ENCODE measurements at regions not wholly inside any gene's neighbourhood (a gene's known extent, or its start where the extent isn't known, plus 50 kb on each side); places are given as distances from the start of the nearest gene placed in this dataset.

DNA sequence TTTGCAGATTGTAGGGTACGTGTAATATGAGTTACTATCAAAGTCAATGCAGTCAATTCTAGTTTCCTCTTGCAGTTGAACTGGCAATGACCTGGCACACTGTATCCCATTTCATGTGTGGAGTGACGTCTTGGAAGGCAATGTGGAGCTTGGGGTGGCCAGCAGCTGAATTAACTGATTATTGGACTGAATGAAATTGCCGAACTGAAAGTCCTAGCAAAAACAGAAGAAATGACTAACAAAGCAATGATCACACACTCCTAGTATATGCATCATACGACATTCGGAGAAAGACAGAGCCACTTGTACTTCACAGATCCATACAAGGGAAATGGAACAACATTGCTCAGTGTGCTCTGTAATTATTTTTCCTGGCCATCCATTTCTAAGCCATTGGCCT is 259.1 kb upstream of the DAPK1 start:
- Histone ChIP-seq H4K91ac (ENCODE audit: low read depth, low read length, poor library complexity) (no peak overlapping the region), H2BK120ac (ENCODE audit: low read depth, low read length) (no peak overlapping the region), H4K8ac (ENCODE audit: low read depth, low read length) (no peak overlapping the region), H3K79me1 (ENCODE audit: low read depth, low read length) (no peaks in the 10 kb centered on the region), H2BK15ac (ENCODE audit: low read length) (no peak overlapping the region), H2AFZ (ENCODE audit: low read length) (no peak overlapping the region), H3K4me1 (ENCODE audit: control insufficient read depth in 2 of 2, insufficient read depth in 1 of 2, low read depth in 1 of 2, low read length in 2 of 2) (no peaks in the 10 kb centered on the region), H2BK5ac (ENCODE audit: low read length) (no peak overlapping the region), H2AK5ac (ENCODE audit: low read depth, low read length) (no peak overlapping the region), H3K14ac (ENCODE audit: low read length) (no peak overlapping the region), H3K27me3 (ENCODE audit: control insufficient read depth in 3 of 3, insufficient read depth in 3 of 3, low read depth in 1 of 3, low read length in 3 of 3) (no peaks in the 10 kb centered on the region), H3K18ac (ENCODE audit: low read length) (no peak overlapping the region), H3K4me2 (ENCODE audit: insufficient read depth, low read length, poor library complexity, severe bottlenecking) (no peak overlapping the region), H3K4me3 (ENCODE audit: low read length in 2 of 2) (no peak overlapping the region), H2BK12ac (ENCODE audit: low read length) (no peak overlapping the region), H3K23ac (ENCODE audit: low read depth, low read length, poor library complexity) (no peak overlapping the region), H3K36me3 (replicated peaks in 1 of 2; ENCODE audit: control insufficient read depth in 2 of 2, insufficient read depth in 2 of 2, low read length in 2 of 2) (no peaks in the 10 kb centered on the region), H3K27ac (replicated peaks; ENCODE audit: low read length) (no peak overlapping the region), H3K9me3 (replicated peaks in 1 of 2; ENCODE audit: control insufficient read depth in 2 of 2, insufficient read depth in 1 of 2, low read depth in 1 of 2, low read length in 2 of 2) (no peaks in the 10 kb centered on the region), H3K9ac (ENCODE audit: low read depth, low read length, poor library complexity) (no peak overlapping the region), H3K4ac (ENCODE audit: low read length) (no peak overlapping the region)
- WGBS, 2 donors (ENCODE audit: extremely low coverage in 2 of 2, insufficient read length in 2 of 2, insufficient replicate concordance in 1 of 2): no CpG with 5 or more reads among the region's 5 CpGs
- no peak for DNase-seq (ENCODE audit: low spot score)

- H3K18ac ChIP-seq (ENCODE audit: low read length): no peak overlapping the region
- H2BK12ac ChIP-seq (ENCODE audit: low read length): no peak overlapping the region
- H3K4ac ChIP-seq (ENCODE audit: low read length): no peak overlapping the region
- no peak overlapping the region for H2AK5ac ChIP-seq (ENCODE audit: low read depth, low read length)
- no peak for DNase-seq (ENCODE audit: low spot score)
- no peak overlapping the region for H2BK120ac ChIP-seq (ENCODE audit: low read depth, low read length)
- H3K27ac ChIP-seq (replicated peaks; ENCODE audit: low read length): no peak overlapping the region
- WGBS, 2 donors (ENCODE audit: extremely low coverage in 2 of 2, insufficient read length in 2 of 2, insufficient replicate concordance in 1 of 2): no CpG with 5 or more reads among the region's 1 CpG
- no peak overlapping the region for H3K14ac ChIP-seq (ENCODE audit: low read length)
- H4K91ac ChIP-seq (ENCODE audit: low read depth, low read length, poor library complexity): no peak overlapping the region
- no peak overlapping the region for H3K23ac ChIP-seq (ENCODE audit: low read depth, low read length, poor library complexity)
- no peak overlapping the region for H2AFZ ChIP-seq (ENCODE audit: low read length)
- no peaks in the 10 kb centered on the region for H3K27me3 ChIP-seq (ENCODE audit: control insufficient read depth in 3 of 3, insufficient read depth in 3 of 3, low read depth in 1 of 3, low read length in 3 of 3)
- no peaks in the 10 kb centered on the region for H3K79me1 ChIP-seq (ENCODE audit: low read depth, low read length)
- no peak overlapping the region for H3K4me3 ChIP-seq (ENCODE audit: low read length in 2 of 2)
- H3K36me3 ChIP-seq (replicated peaks in 1 of 2; ENCODE audit: control insufficient read depth in 2 of 2, insufficient read depth in 2 of 2, low read length in 2 of 2): no peaks in the 10 kb centered on the region
- H2BK5ac ChIP-seq (ENCODE audit: low read length): no peak overlapping the region
- H4K8ac ChIP-seq (ENCODE audit: low read depth, low read length): no peak overlapping the region
- H2BK15ac ChIP-seq (ENCODE audit: low read length): no peak overlapping the region
- no peak overlapping the region for H3K9ac ChIP-seq (ENCODE audit: low read depth, low read length, poor library complexity)
- no peaks in the 10 kb centered on the region for H3K4me1 ChIP-seq (ENCODE audit: control insufficient read depth in 2 of 2, insufficient read depth in 1 of 2, low read depth in 1 of 2, low read length in 2 of 2)
- H3K4me2 ChIP-seq (ENCODE audit: insufficient read depth, low read length, poor library complexity, severe bottlenecking): no peak overlapping the region
- H3K9me3 ChIP-seq (replicated peaks in 1 of 2; ENCODE audit: control insufficient read depth in 2 of 2, insufficient read depth in 1 of 2, low read depth in 1 of 2, low read length in 2 of 2): no peaks in the 10 kb centered on the region
Observed at GRCh38 chr9:87239312-87239711, 258.4 kb upstream of the DAPK1 start.

DNA sequence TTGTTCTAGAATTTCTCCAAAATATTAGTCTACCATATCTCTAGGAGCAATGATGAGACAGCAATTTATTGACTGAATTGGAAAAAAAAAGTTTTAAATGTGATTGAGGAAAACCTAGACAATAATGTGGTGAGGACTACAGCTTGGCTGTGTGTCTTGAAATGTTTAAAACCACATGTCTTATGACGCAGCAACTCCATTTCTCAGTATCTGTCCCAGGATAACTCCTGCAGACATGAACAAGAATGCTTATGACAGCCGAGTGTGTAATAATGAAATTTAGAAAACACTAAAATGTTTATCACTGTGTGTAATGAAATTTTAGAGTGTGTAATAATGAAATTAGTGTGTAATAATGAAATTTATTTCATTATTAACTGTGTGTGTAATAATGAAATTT is 254.1 kb upstream of the DAPK1 start:
- no peak overlapping the region for H2AK5ac ChIP-seq (ENCODE audit: low read depth, low read length)
- H3K79me1 ChIP-seq (ENCODE audit: low read depth, low read length): no peaks in the 10 kb centered on the region

GRCh38 chr9:87245271-87245670 is 252.4 kb upstream of the DAPK1 start:
- Histone ChIP-seq H2BK120ac (ENCODE audit: low read depth, low read length) (no peak overlapping the region), H3K79me1 (ENCODE audit: low read depth, low read length) (no peaks in the 10 kb centered on the region), H2BK5ac (ENCODE audit: low read length) (no peak overlapping the region), H3K9ac (ENCODE audit: low read depth, low read length, poor library complexity) (no peak overlapping the region), H3K4me1 (ENCODE audit: control insufficient read depth in 2 of 2, insufficient read depth in 1 of 2, low read depth in 1 of 2, low read length in 2 of 2) (peaks cover 0 to 1% of the 10 kb centered on the region in 2 donors), H3K27ac (replicated peaks; ENCODE audit: low read length) (no peak overlapping the region), H3K4me2 (ENCODE audit: insufficient read depth, low read length, poor library complexity, severe bottlenecking) (no peak overlapping the region), H2AFZ (ENCODE audit: low read length) (no peak overlapping the region), H3K23ac (ENCODE audit: low read depth, low read length, poor library complexity) (no peak overlapping the region), H3K27me3 (ENCODE audit: control insufficient read depth in 3 of 3, insufficient read depth in 3 of 3, low read depth in 1 of 3, low read length in 3 of 3) (no peaks in the 10 kb centered on the region), H3K4ac (ENCODE audit: low read length) (no peak overlapping the region), H4K91ac (ENCODE audit: low read depth, low read length, poor library complexity) (no peak overlapping the region), H3K18ac (ENCODE audit: low read length) (no peak overlapping the region), H2BK15ac (ENCODE audit: low read length) (no peak overlapping the region), H4K8ac (ENCODE audit: low read depth, low read length) (no peak overlapping the region), H2BK12ac (ENCODE audit: low read length) (no peak overlapping the region), H3K36me3 (replicated peaks in 1 of 2; ENCODE audit: control insufficient read depth in 2 of 2, insufficient read depth in 2 of 2, low read length in 2 of 2) (no peaks in the 10 kb centered on the region), H3K9me3 (replicated peaks in 1 of 2; ENCODE audit: control insufficient read depth in 2 of 2, insufficient read depth in 1 of 2, low read depth in 1 of 2, low read length in 2 of 2) (no peaks in the 10 kb centered on the region), H3K14ac (ENCODE audit: low read length) (no peak overlapping the region), H3K4me3 (ENCODE audit: low read length in 2 of 2) (no peak overlapping the region), H2AK5ac (ENCODE audit: low read depth, low read length) (no peak overlapping the region)
- DNase-seq (ENCODE audit: low spot score): no peak
- no CpG with 5 or more reads among the region's 4 CpGs for WGBS, 2 donors (ENCODE audit: extremely low coverage in 2 of 2, insufficient read length in 2 of 2, insufficient replicate concordance in 1 of 2)

More for the DNA sequence above, 254.1 kb upstream of the DAPK1 start:
- Histone ChIP-seq H3K36me3 (replicated peaks in 1 of 2; ENCODE audit: control insufficient read depth in 2 of 2, insufficient read depth in 2 of 2, low read length in 2 of 2) (no peaks in the 10 kb centered on the region), H3K9me3 (replicated peaks in 1 of 2; ENCODE audit: control insufficient read depth in 2 of 2, insufficient read depth in 1 of 2, low read depth in 1 of 2, low read length in 2 of 2) (no peaks in the 10 kb centered on the region), H3K4ac (ENCODE audit: low read length) (no peak overlapping the region), H3K27me3 (ENCODE audit: control insufficient read depth in 3 of 3, insufficient read depth in 3 of 3, low read depth in 1 of 3, low read length in 3 of 3) (no peaks in the 10 kb centered on the region), H3K4me3 (ENCODE audit: low read length in 2 of 2) (no peak overlapping the region), H4K8ac (ENCODE audit: low read depth, low read length) (no peak overlapping the region), H2BK15ac (ENCODE audit: low read length) (no peak overlapping the region), H2BK120ac (ENCODE audit: low read depth, low read length) (no peak overlapping the region), H2AFZ (ENCODE audit: low read length) (no peak overlapping the region), H3K23ac (ENCODE audit: low read depth, low read length, poor library complexity) (no peak overlapping the region), H2BK5ac (ENCODE audit: low read length) (no peak overlapping the region), H3K18ac (ENCODE audit: low read length) (no peak overlapping the region), H3K4me1 (ENCODE audit: control insufficient read depth in 2 of 2, insufficient read depth in 1 of 2, low read depth in 1 of 2, low read length in 2 of 2) (no peaks in the 10 kb centered on the region), H3K14ac (ENCODE audit: low read length) (no peak overlapping the region), H2BK12ac (ENCODE audit: low read length) (no peak overlapping the region), H4K91ac (ENCODE audit: low read depth, low read length, poor library complexity) (no peak overlapping the region), H3K27ac (replicated peaks; ENCODE audit: low read length) (no peak overlapping the region), H3K9ac (ENCODE audit: low read depth, low read length, poor library complexity) (no peak overlapping the region), H3K4me2 (ENCODE audit: insufficient read depth, low read length, poor library complexity, severe bottlenecking) (no peak overlapping the region)
- no CpG with 5 or more reads among the region's 2 CpGs for WGBS, 2 donors (ENCODE audit: extremely low coverage in 2 of 2, insufficient read length in 2 of 2, insufficient replicate concordance in 1 of 2)
- no peak for DNase-seq (ENCODE audit: low spot score)

All from neuronal stem cell (in vitro differentiated cells).